Osteoblast (primary cell): ENCODE measurements at regions not wholly inside any gene's neighbourhood (a gene's known extent, or its start where the extent isn't known, plus 50 kb on each side); places are given as distances from the start of the nearest gene placed in this dataset.

ENCODE experiments used
- DNase-seq: peaks from one replicate; pipeline ENCODE4 v3.0.0; 2011; ENCODE audit warnings: low spot score, mixed read lengths; ENCODE audit not compliant: insufficient read length; ENCODE audit errors: missing footprints
- H2AFZ ChIP-seq: 2 replicates; pipeline ENCODE4 v1.6.0; 2011; ENCODE audit warnings: mild to moderate bottlenecking, low read length
- H3K27ac ChIP-seq: 2 replicates; pipeline ENCODE4 v1.5.1; 2011; ENCODE audit warnings: mild to moderate bottlenecking, low read depth, low read length, moderate library complexity
- H3K27me3 ChIP-seq: 2 replicates; pipeline ENCODE4 v1.6.0; 2012; ENCODE audit warnings: mild to moderate bottlenecking, control low read depth, inconsistent platforms, low read length, moderate library complexity; ENCODE audit not compliant: insufficient read depth
- H3K36me3 ChIP-seq: 2 replicates; pipeline ENCODE4 v1.5.1; 2011; ENCODE audit warnings: mild to moderate bottlenecking, low read length, control low read depth, moderate library complexity; ENCODE audit not compliant: insufficient read depth
- H3K4me1 ChIP-seq: 2 replicates; pipeline ENCODE4 v1.5.1; 2011; ENCODE audit warnings: mild to moderate bottlenecking, low read length, control low read depth, moderate library complexity; ENCODE audit not compliant: insufficient read depth
- H3K4me2 ChIP-seq: 2 replicates; pipeline ENCODE4 v1.6.0; 2011; ENCODE audit warnings: mild to moderate bottlenecking, low read length; ENCODE audit not compliant: insufficient read depth
- H3K4me3 ChIP-seq: fragments of 200-600 bp; sonication (generic); 3 replicates; pipeline ENCODE4 v1.5.1; 2012; ENCODE audit warnings: mild to moderate bottlenecking, low read length, inconsistent platforms; ENCODE audit not compliant: insufficient read depth
- H3K79me2 ChIP-seq: 2 replicates; pipeline ENCODE4 v1.6.0; 2012; ENCODE audit warnings: mild to moderate bottlenecking, low read length, control low read depth, inconsistent platforms; ENCODE audit not compliant: insufficient read depth
- H3K9me3 ChIP-seq: 2 replicates; pipeline ENCODE4 v1.5.1; 2011; ENCODE audit warnings: low read depth, low read length, control low read depth
- H4K20me1 ChIP-seq: 2 replicates; pipeline ENCODE4 v1.6.0; 2012; ENCODE audit warnings: mild to moderate bottlenecking, low read length, control low read depth; ENCODE audit not compliant: insufficient read depth
- CTCF ChIP-seq: IDR thresholded peaks from 2 replicates; pipeline ENCODE4 v1.5.1; 2011; ENCODE audit warnings: mild to moderate bottlenecking, low read depth, low read length, moderate library complexity; ENCODE audit errors: extremely low read depth

- no peak for TF ChIP-seq CTCF
- no peaks in the 10 kb centered on the region for H3K4me1 ChIP-seq
- DNase-seq, result no peak
- no peaks in the 10 kb centered on the region for H3K36me3 ChIP-seq
- no peaks in the 10 kb centered on the region for H3K9me3 ChIP-seq
- no peaks in the 10 kb centered on the region for H4K20me1 ChIP-seq
- no peak overlapping the region for H3K4me3 ChIP-seq
- no peaks in the 10 kb centered on the region for H3K79me2 ChIP-seq
- no peak overlapping the region for H3K27ac ChIP-seq
- H2AFZ ChIP-seq, result no peak overlapping the region
- no peaks in the 10 kb centered on the region for H3K27me3 ChIP-seq
- H3K4me2 ChIP-seq, result no peak overlapping the region
These were observed 592.7 kb upstream of the ADGRL4 start for GRCh38 chr1:79599257-79599656.

GRCh38 chr1:79595931-79596330, 589.4 kb upstream of the ADGRL4 start:
- no peaks in the 10 kb centered on the region for H3K27me3 ChIP-seq
- no peak overlapping the region for H3K27ac ChIP-seq
- H3K79me2 ChIP-seq, result no peaks in the 10 kb centered on the region
- no peaks in the 10 kb centered on the region for H3K9me3 ChIP-seq
- no peaks in the 10 kb centered on the region for H3K36me3 ChIP-seq
- no peak for TF ChIP-seq CTCF
- H3K4me3 ChIP-seq, result no peak overlapping the region
- no peaks in the 10 kb centered on the region for H3K4me1 ChIP-seq
- H2AFZ ChIP-seq, result no peak overlapping the region
- no peak for DNase-seq
- no peaks in the 10 kb centered on the region for H4K20me1 ChIP-seq
- no peak overlapping the region for H3K4me2 ChIP-seq

- DNase-seq, result no peak
These were observed 587.7 kb upstream of the ADGRL4 start for GRCh38 chr1:79594121-79594698.

GRCh38 chr1:79592707-79593106, 586.2 kb upstream of the ADGRL4 start:
- Histone ChIP-seq H3K79me2 (no peaks in the 10 kb centered on the region), H3K4me2 (no peak overlapping the region), H3K27me3 (no peaks in the 10 kb centered on the region), H3K27ac (no peak overlapping the region), H3K4me3 (no peak overlapping the region), H2AFZ (no peak overlapping the region), H3K9me3 (no peaks in the 10 kb centered on the region), H4K20me1 (no peaks in the 10 kb centered on the region), H3K36me3 (no peaks in the 10 kb centered on the region), H3K4me1 (no peaks in the 10 kb centered on the region)
- no peak for TF ChIP-seq CTCF
- no peak for DNase-seq

More at GRCh38 chr1:79594121-79594698, 587.7 kb upstream of the ADGRL4 start:
- Histone ChIP-seq H3K4me2 (no peak overlapping the region), H3K4me3 (no peak overlapping the region), H3K27ac (no peak overlapping the region), H3K9me3 (no peaks in the 10 kb centered on the region), H2AFZ (no peak overlapping the region), H3K4me1 (no peaks in the 10 kb centered on the region), H3K27me3 (no peaks in the 10 kb centered on the region), H3K79me2 (no peaks in the 10 kb centered on the region), H3K36me3 (no peaks in the 10 kb centered on the region), H4K20me1 (no peaks in the 10 kb centered on the region)
- TF ChIP-seq CTCF, result no peak
